ENCODE measurements at regions not wholly inside any gene's neighbourhood (a gene's known extent, or its start where the extent isn't known, plus 50 kb on each side); places are given as distances from the start of the nearest gene placed in this dataset.

DNA sequence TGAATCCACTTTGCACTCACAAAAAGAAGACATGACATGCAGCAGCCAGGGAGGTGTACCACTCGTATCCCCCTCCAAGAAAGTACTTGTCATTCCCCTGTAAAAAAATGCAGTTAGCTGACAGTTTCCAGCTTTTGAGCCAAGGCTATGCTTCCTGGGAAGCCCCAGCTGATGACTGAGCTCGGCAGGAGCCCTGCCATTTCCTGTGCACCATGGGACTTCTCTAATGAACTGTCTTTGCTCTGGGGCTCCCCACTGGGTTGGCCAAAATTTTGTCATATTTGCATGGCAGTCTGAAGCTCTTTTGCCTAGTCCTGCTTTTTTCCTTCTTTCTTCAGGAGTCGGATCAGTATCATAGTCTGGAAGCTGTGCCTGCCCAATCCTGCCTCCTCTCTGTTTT, 104.5 kb upstream of the MAOA start:
- Histone ChIP-seq H3K36me3 (no peaks in the 10 kb centered on the region), H3K4me1 (peaks cover 0 to 4% (median 0%) of the 10 kb centered on the region in 3 donors), H3K9me3 (no peaks in the 10 kb centered on the region), H3K27me3 (peaks cover 0 to 4% (median 0%) of the 10 kb centered on the region in 4 donors), H3K27ac (no peak overlapping the region), H3K4me3 (no peak overlapping the region)
- peak; percentile 29 to 74 (median 60) for ATAC-seq
- no peak for FAIRE-seq
- intact Hi-C loops (cut with DNase I): no loop called here
- no peak for DNase-seq
- TF ChIP-seq, protein P1, sequence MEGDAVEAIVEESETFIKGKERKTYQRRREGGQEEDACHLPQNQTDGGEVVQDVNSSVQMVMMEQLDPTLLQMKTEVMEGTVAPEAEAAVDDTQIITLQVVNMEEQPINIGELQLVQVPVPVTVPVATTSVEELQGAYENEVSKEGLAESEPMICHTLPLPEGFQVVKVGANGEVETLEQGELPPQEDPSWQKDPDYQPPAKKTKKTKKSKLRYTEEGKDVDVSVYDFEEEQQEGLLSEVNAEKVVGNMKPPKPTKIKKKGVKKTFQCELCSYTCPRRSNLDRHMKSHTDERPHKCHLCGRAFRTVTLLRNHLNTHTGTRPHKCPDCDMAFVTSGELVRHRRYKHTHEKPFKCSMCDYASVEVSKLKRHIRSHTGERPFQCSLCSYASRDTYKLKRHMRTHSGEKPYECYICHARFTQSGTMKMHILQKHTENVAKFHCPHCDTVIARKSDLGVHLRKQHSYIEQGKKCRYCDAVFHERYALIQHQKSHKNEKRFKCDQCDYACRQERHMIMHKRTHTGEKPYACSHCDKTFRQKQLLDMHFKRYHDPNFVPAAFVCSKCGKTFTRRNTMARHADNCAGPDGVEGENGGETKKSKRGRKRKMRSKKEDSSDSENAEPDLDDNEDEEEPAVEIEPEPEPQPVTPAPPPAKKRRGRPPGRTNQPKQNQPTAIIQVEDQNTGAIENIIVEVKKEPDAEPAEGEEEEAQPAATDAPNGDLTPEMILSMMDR (IDR thresholded peaks at IDR 0.05): no peak
- 35 to 41% methylated on average over 3 of the region's 3 CpGs for WGBS, 2 donors

DNA sequence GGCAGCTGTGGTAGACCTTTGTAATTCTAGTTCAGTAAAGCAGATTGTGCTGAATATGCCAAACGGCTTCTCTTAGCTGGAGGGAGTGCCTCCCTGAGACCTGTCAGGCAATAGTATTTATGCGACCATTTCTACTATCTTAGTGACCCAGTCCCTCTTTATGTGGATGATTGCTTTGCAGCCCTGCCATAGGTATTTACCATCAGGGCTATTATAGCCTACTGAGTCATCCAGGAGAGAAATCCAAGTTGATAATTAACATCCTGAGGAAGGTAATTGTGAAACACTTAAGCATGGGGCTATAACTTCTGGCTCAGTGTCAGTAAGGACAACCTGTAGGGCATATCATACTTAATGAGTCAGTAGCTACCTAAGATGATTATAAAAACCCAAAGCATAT, 103.9 kb upstream of the MAOA start:
- Histone ChIP-seq H3K9me3 (no peaks in the 10 kb centered on the region), H3K36me3 (no peaks in the 10 kb centered on the region), H3K4me1 (peaks cover 0 to 4% (median 0%) of the 10 kb centered on the region in 3 donors), H3K27ac (no peak overlapping the region), H3K27me3 (peaks cover 0 to 1% (median 0%) of the 10 kb centered on the region in 4 donors), H3K4me3 (no peak overlapping the region)
- WGBS, 2 donors: 12 to 14% methylated on average over 2 of the region's 2 CpGs
- FAIRE-seq (peak; percentile 91), DNase-seq (no peak), ATAC-seq (peak; percentile 80 to 88 (median 83))
- intact Hi-C loops (cut with DNase I): no loop called here
- TF ChIP-seq, protein P1 (IDR thresholded peaks at IDR 0.05): no peak

DNA sequence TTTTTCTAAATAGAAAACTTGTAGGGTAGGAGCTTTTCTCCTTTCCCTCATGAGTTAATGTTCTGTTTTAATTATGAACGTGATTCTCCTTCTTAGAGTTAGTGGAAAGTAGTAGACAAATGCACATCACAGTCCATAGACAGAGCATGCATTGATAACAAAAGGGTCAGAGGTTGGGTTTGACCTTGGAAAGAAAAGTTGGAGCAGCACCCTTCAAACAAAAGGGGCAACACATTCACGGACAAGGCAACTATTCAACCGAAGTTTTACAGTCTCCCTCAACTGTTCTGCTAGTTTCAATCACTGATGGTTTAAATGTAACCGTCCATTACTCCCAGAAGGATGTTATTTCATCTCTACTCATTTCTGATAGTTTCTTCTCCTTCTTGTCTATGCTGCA, 103.4 kb upstream of the MAOA start:
- intact Hi-C loops (cut with DNase I): no loop called here
- Histone ChIP-seq H3K4me3 (no peak overlapping the region), H3K27me3 (no peaks in the 10 kb centered on the region), H3K27ac (no peak overlapping the region), H3K36me3 (no peaks in the 10 kb centered on the region), H3K4me1 (peaks cover 0 to 4% (median 0%) of the 10 kb centered on the region in 3 donors), H3K9me3 (no peaks in the 10 kb centered on the region)
- FAIRE-seq: no peak
- no peak for ATAC-seq
- WGBS, 2 donors: 61 to 70% methylated on average over 4 of the region's 4 CpGs
- TF ChIP-seq, protein P1 (IDR thresholded peaks at IDR 0.05): no peak
- no peak for DNase-seq

DNA sequence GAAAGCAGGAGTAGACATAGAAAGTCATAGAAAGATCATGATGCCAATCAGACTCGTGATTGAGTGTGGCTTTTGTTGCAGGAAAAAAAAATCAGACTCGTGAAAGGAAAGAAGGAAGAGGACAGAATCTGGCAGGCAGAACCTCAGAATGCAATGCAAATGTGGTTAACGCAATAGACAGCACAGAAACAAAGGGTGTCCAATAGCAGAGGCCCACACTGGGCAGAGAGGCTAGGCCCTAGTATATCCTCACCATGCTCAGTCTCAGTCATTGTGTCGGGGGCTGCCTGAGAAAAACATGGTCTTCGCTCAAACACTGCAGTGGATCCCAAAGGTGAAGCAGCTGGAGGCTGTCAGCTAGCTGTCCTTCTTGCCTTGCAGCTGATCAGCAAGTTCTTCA, 102.8 kb upstream of the MAOA start:
- Histone ChIP-seq H3K27ac (no peak overlapping the region), H3K27me3 (no peaks in the 10 kb centered on the region), H3K4me1 (peaks cover 0 to 4% (median 0%) of the 10 kb centered on the region in 3 donors), H3K9me3 (no peaks in the 10 kb centered on the region), H3K4me3 (no peak overlapping the region), H3K36me3 (no peaks in the 10 kb centered on the region)
- WGBS, 2 donors: 72 to 87% methylated on average over 5 of the region's 5 CpGs
- intact Hi-C loops (cut with DNase I): no loop called here
- DNase-seq (no peak), FAIRE-seq (no peak), ATAC-seq (no peak)
- TF ChIP-seq, protein P1 (IDR thresholded peaks at IDR 0.05): no peak

DNA sequence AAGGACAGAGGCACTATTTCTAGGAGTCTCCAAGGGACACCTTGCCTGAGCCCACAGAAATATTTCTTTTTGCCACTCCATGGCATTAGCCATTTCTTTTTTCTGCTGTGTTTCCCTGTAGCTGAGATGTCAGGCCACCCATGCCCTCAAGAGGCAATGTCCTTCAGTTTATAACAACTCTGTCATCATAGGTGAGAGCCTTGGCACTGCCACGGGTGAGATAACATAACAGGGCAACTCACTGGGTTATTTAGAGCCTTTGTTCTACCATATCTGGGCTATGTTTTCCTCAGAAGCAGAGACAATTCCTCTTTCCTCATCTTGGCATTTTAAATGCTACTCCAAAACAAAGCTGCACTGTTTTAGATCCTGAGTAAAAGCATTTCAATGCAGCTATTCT, 99.9 kb upstream of the MAOA start:
- no peak for FAIRE-seq
- no peaks in the 10 kb centered on the region for H3K27me3 ChIP-seq

More for the DNA sequence above, 99.9 kb upstream of the MAOA start:
- WGBS, 2 donors: 11 to 16% methylated on average over 1 of the region's 1 CpG
- Histone ChIP-seq H3K27ac (no peak overlapping the region), H3K4me1 (peaks cover 0 to 4% (median 0%) of the 10 kb centered on the region in 3 donors), H3K9me3 (no peaks in the 10 kb centered on the region), H3K36me3 (no peaks in the 10 kb centered on the region), H3K4me3 (no peak overlapping the region)
- peak in 2 of 4 donors; percentile 43 to 44 for ATAC-seq
- intact Hi-C loops (cut with DNase I): no loop called here
- TF ChIP-seq, protein P1 (IDR thresholded peaks at IDR 0.05): no peak
- DNase-seq: no peak
